Activated CD4-positive, alpha-beta T cell treated with anti-CD3 and anti-CD28 coated beads for 36 hours (primary cell): ENCODE measurements at regions not wholly inside any gene's neighbourhood (a gene's known extent, or its start where the extent isn't known, plus 50 kb on each side); places are given as distances from the start of the nearest gene placed in this dataset.

ENCODE experiments used
- ATAC-seq: fragments of 200-7000 bp; cut with Tn5 transposase; one replicate; pipeline ENCODE4 v1.10.0; 2021; ENCODE audit warnings: mild to moderate bottlenecking, moderate library complexity
- CTCF ChIA-PET: fragments of 350-600 bp; sonication (Branson Sonifier 250); formaldehyde crosslinking; loops from one replicate; lab custom pipeline; 2021; ENCODE audit warnings: antibody characterized with exemption; lab: Charles Lee
- POLR2A ChIA-PET: fragments of 350-600 bp; sonication (Branson Sonifier 250); formaldehyde crosslinking; loops from one replicate; lab custom pipeline; 2021; ENCODE audit warnings: antibody characterized with exemption, inconsistent platforms; lab: Charles Lee
- DNase-seq: peaks from one replicate; pipeline ENCODE4 v3.0.0-alpha.2; 2020
- H3K27ac Mint-ChIP-seq: one replicate; pipeline ENCODE4 v1.8.0; 2021; ENCODE audit warnings: mixed read lengths
- H3K27me3 Mint-ChIP-seq: one replicate; pipeline ENCODE4 v1.8.0; 2021; ENCODE audit warnings: mixed read lengths
- H3K36me3 Mint-ChIP-seq: one replicate; pipeline ENCODE4 v1.8.0; 2021; ENCODE audit warnings: low read depth, mixed read lengths
- H3K4me1 Mint-ChIP-seq: one replicate; pipeline ENCODE4 v1.8.0; 2021; ENCODE audit warnings: mixed read lengths
- H3K4me3 Mint-ChIP-seq: one replicate; pipeline ENCODE4 v1.8.0; 2021; ENCODE audit warnings: mild to moderate bottlenecking, moderate library complexity, mixed read lengths
- H3K9me3 Mint-ChIP-seq: one replicate; pipeline ENCODE4 v1.8.0; 2021; ENCODE audit warnings: low read depth, mixed read lengths
- intact Hi-C, 2 experiments: fragments of 100-400 bp; cut with DNase I in 1 of 2; cut with micrococcal nuclease in 1 of 2; formaldehyde crosslinking; loops; one replicate each; pipeline versions ENCODE4 v1.14.2 to v1.15.1; 2022 to 2024; cut with DNase I, micrococcal nuclease

- intact Hi-C loops: loop anchor here in 1 of 2 experiments (10.0 kb wide), 1 partner anchor 438 kb away; no protein-coding TSS in a partner anchor
- Mint-ChIP-seq H3K4me3 (no peak overlapping the region), H3K36me3 (no peaks in the 10 kb centered on the region), H3K27ac (no peak overlapping the region), H3K9me3 (no peaks in the 10 kb centered on the region), H3K4me1 (no peaks in the 10 kb centered on the region), H3K27me3 (no peaks in the 10 kb centered on the region)
- DNase-seq (no peak), ATAC-seq (no peak)
- CTCF ChIA-PET: no interaction called here
- POLR2A ChIA-PET: no interaction called here
These were observed 535.1 kb downstream of the SOX2 start for GRCh38 chr3:182246870-182247269.

DNA sequence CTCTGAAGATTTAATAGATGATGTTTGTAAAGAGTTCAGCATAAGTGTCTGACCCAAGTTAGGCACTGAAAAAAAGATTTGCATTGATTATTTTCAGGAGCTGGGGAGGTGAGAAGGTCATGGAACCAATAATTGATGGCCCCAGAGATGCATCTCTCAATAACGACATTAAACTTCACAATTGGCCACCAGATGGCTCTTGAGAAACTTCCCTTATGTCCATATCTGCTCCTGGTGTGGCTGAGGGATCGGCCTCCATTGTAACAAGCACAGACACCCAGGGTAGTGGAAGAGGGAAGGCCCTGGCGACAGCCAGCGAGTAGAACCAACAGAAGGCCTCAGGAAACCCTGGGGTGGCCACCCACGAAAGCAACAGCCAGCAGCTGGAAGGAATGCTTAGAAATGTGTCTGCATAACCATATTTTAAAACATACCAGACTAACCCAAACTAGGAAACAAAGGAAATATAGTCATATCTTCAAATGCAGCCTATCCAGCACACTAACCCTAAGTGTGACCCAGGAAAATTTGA, 536.7 kb downstream of the SOX2 start:
- CTCF ChIA-PET: no interaction called here
- no peak for DNase-seq
- POLR2A ChIA-PET: no interaction called here
- H3K4me1 Mint-ChIP-seq: no peaks in the 10 kb centered on the region
- no peaks in the 10 kb centered on the region for H3K27me3 Mint-ChIP-seq
- no peak for ATAC-seq
- no peaks in the 10 kb centered on the region for H3K36me3 Mint-ChIP-seq
- no peak overlapping the region for H3K4me3 Mint-ChIP-seq
- intact Hi-C loops: loop anchor here in 1 of 2 experiments (10.0 kb wide), 1 partner anchor 436 kb away; no protein-coding TSS in a partner anchor
- no peak overlapping the region for H3K27ac Mint-ChIP-seq
- H3K9me3 Mint-ChIP-seq: no peaks in the 10 kb centered on the region

- no peak overlapping the region for H3K27ac Mint-ChIP-seq
- CTCF ChIA-PET: no interaction called here
- POLR2A ChIA-PET: no interaction called here
- H3K4me1 Mint-ChIP-seq: no peaks in the 10 kb centered on the region
- no peaks in the 10 kb centered on the region for H3K36me3 Mint-ChIP-seq
- DNase-seq (no peak), ATAC-seq (no peak)
- intact Hi-C loops: loop anchor here (10.0 kb wide), 2 partner anchors 432 to 548 kb away; no protein-coding TSS in a partner anchor
- H3K27me3 Mint-ChIP-seq: no peaks in the 10 kb centered on the region
- H3K9me3 Mint-ChIP-seq: no peaks in the 10 kb centered on the region
- H3K4me3 Mint-ChIP-seq: no peak overlapping the region
These were observed 540.5 kb upstream of the ATP11B start for GRCh38 chr3:182252802-182253201.

DNA sequence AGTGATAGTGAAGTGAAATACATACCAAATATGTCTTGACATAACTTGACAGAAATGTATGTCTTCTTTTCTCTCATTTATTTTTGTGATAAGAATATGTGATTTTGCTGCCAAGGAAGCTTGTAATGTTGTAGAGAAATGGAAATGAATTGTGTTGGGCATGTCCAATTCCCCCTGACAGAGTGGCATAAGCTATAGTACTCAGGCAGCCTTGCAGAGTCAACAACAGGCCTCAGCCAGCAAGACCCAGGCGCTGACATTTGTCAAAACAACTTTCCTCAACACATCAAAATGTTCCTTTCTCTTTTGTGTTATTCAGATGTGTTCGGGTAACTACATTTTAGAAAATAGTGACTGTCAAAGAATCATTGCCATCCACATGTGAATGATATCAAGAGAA, 538.1 kb upstream of the ATP11B start:
- H3K4me3 Mint-ChIP-seq: no peak overlapping the region
- ChIA-PET CTCF (interaction anchor here (0.6 kb wide), 1 partner anchor 723 kb away, joined by 3 read pairs; no protein-coding TSS in a partner anchor), POLR2A (no interaction called here)
- H3K36me3 Mint-ChIP-seq: no peaks in the 10 kb centered on the region
- no peak for ATAC-seq
- H3K27ac Mint-ChIP-seq: no peak overlapping the region
- intact Hi-C loops: loop anchor here (10.0 kb wide), 2 partner anchors 430 to 550 kb away; no protein-coding TSS in a partner anchor
- no peaks in the 10 kb centered on the region for H3K9me3 Mint-ChIP-seq
- peaks cover 5% of the 10 kb centered on the region for H3K27me3 Mint-ChIP-seq
- DNase-seq: no peak
- H3K4me1 Mint-ChIP-seq: no peaks in the 10 kb centered on the region

DNA sequence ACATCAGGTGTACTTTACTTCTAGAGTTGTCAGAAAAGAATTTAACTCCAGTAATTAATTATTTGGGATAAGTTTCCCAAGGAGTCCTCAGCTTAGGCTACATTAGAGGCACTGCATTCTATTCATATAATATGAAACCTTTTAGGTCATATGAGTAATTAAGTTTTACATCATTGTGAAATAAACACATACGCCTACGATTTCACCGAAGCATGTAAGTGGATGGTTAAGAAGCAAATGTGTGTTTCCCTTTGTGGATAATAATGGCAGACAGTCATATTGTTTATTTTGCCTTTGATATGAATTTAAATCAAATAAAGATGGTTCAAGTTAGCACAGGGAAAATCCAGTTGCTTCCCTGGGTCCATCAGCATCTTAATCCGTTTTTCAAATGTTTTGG, 535.9 kb upstream of the ATP11B start:
- ATAC-seq (no peak), DNase-seq (no peak)
- H3K36me3 Mint-ChIP-seq: no peaks in the 10 kb centered on the region
- ChIA-PET CTCF (no interaction called here), POLR2A (no interaction called here)
- H3K9me3 Mint-ChIP-seq: no peaks in the 10 kb centered on the region
- no peak overlapping the region for H3K4me3 Mint-ChIP-seq
- no peak overlapping the region for H3K27ac Mint-ChIP-seq
- peaks cover 6% of the 10 kb centered on the region for H3K27me3 Mint-ChIP-seq
- intact Hi-C loops: loop anchor here (10.0 kb wide), 2 partner anchors 427 to 553 kb away; no protein-coding TSS in a partner anchor
- no peaks in the 10 kb centered on the region for H3K4me1 Mint-ChIP-seq

DNA sequence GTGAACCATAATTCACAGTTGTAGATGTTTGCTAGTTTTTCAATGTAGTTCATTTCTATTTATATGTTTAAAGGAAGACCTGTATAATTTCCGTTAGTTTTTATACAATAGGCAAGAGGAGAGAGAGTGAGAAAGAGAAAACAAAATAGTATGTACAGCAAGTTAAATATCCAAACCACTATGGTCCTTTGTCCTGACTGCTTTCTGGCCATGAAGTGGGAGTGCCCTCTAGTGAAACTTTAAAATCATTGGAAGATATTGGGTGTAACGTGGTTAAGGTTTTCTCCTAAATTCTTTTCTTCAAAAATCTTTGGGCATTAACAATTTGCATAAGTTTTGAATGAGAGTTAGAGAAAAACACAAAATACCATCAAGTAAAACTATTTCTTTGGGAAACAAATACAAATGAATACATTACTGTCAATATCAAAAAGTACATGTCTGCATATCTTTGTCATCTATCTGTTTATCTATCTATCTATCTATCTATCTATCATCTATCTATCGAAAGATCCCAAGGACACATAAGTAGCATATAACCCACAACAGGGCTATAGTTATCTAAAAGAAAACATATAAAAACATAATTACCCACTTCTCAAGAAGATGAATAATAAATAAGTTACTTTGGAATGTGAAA, 534.6 kb upstream of the ATP11B start:
- no peak for ATAC-seq
- Mint-ChIP-seq H3K36me3 (no peaks in the 10 kb centered on the region), H3K4me1 (no peaks in the 10 kb centered on the region), H3K9me3 (no peaks in the 10 kb centered on the region), H3K4me3 (no peak overlapping the region), H3K27ac (no peak overlapping the region), H3K27me3 (peaks cover 8% of the 10 kb centered on the region)
- intact Hi-C loops: loop anchor here (1.0 to 10.0 kb wide), 3 partner anchors 426 to 554 kb away; no protein-coding TSS in a partner anchor
- DNase-seq: no peak
- CTCF ChIA-PET: no interaction called here
- POLR2A ChIA-PET: no interaction called here

- intact Hi-C loops: loop anchor here (10.0 kb wide), 2 partner anchors 425 to 555 kb away; no protein-coding TSS in a partner anchor
- Mint-ChIP-seq H3K36me3 (no peaks in the 10 kb centered on the region), H3K27ac (no peak overlapping the region), H3K4me3 (no peak overlapping the region), H3K4me1 (no peaks in the 10 kb centered on the region), H3K27me3 (peaks cover 10% of the 10 kb centered on the region), H3K9me3 (no peaks in the 10 kb centered on the region)
- ATAC-seq (no peak), DNase-seq (no peak)
- CTCF ChIA-PET: no interaction called here
- POLR2A ChIA-PET: no interaction called here
These were observed 533.7 kb upstream of the ATP11B start for GRCh38 chr3:182259579-182259978.

DNA sequence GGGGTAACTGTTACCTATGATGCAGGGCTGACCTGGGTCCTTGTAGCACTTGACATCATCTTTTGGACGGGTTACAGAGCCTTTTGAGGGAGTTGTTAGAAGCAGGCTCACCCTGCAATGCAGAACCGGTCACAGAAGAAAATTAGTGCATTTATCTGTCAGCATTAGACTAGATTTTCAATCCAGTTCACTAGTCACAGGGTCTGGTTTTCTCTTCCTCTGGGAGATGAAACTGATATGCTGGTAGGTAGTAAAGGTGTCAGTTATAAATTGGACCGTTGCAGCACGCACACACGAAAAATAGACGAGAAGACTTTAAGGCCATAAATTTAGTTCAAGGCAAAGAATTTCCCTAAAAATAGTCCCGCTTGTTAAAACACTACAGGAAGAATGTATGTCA, 532.3 kb upstream of the ATP11B start:
- intact Hi-C loops: no loop called here
- POLR2A ChIA-PET: no interaction called here
- H3K4me3 Mint-ChIP-seq: no peak overlapping the region
- no peaks in the 10 kb centered on the region for H3K9me3 Mint-ChIP-seq
- DNase-seq: no peak
- CTCF ChIA-PET: no interaction called here
- no peak overlapping the region for H3K27ac Mint-ChIP-seq
- ATAC-seq: no peak
- H3K4me1 Mint-ChIP-seq: no peaks in the 10 kb centered on the region
- H3K36me3 Mint-ChIP-seq: no peaks in the 10 kb centered on the region
- H3K27me3 Mint-ChIP-seq: peaks cover 10% of the 10 kb centered on the region

DNA sequence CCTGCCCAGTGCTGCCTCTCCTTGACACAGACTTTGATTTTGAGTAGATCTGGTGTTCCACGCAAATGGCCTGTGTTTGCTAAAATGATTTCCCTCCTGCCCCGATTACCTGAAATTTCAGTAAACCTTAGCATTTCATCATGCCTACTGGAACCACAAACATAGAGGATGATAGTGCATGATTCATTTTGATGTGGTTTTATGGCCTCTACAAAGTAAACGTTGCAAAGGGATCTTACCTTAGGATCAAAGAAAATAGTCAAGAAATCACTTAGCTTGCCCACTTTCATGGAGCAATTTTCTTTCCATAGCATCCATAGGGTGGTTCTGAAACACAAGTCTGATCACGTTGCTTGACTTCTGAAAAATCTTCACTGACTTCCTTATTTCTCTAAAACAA, 524.6 kb upstream of the ATP11B start:
- CTCF ChIA-PET: no interaction called here
- POLR2A ChIA-PET: no interaction called here
- no peak overlapping the region for H3K4me3 Mint-ChIP-seq

GRCh38 chr3:182276512-182276911, 516.8 kb upstream of the ATP11B start:
- Mint-ChIP-seq H3K27me3 (peaks cover 2% of the 10 kb centered on the region), H3K36me3 (no peaks in the 10 kb centered on the region), H3K9me3 (no peaks in the 10 kb centered on the region), H3K4me1 (no peaks in the 10 kb centered on the region), H3K4me3 (no peak overlapping the region), H3K27ac (no peak overlapping the region)
- ATAC-seq (no peak), DNase-seq (no peak)
- intact Hi-C loops: no loop called here
- ChIA-PET POLR2A (no interaction called here), CTCF (no interaction called here)

More for the DNA sequence above, 524.6 kb upstream of the ATP11B start:
- Mint-ChIP-seq H3K4me1 (no peaks in the 10 kb centered on the region), H3K9me3 (no peaks in the 10 kb centered on the region), H3K27me3 (peaks cover 2% of the 10 kb centered on the region), H3K27ac (no peak overlapping the region), H3K36me3 (no peaks in the 10 kb centered on the region)
- ATAC-seq (no peak), DNase-seq (no peak)
- intact Hi-C loops: no loop called here

DNA sequence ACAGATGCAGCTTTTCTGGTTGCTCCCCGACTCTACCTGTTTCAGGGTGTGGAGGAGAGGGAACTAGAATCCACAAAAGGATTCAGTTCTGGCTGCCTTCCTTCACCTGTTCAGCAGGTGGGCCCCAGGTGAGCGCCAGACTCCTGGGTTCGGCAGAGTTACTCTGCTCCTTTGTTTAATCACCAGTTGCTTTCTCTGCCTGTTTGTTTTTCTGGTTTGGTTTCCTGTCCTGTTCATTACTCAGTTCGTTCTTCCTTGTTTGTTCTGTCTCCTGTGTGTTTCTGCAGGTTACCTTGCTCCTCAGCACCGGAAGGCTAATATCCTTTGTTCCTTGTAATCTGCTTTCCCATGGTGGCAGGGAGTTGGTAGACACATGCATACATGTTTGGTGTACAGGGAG, 508.5 kb upstream of the ATP11B start:
- no peak overlapping the region for H3K27ac Mint-ChIP-seq
- no peaks in the 10 kb centered on the region for H3K36me3 Mint-ChIP-seq
- no peak for ATAC-seq
- no peak for DNase-seq
- intact Hi-C loops: no loop called here
- H3K27me3 Mint-ChIP-seq: peaks cover 6% of the 10 kb centered on the region
- ChIA-PET POLR2A (no interaction called here), CTCF (no interaction called here)
- H3K4me3 Mint-ChIP-seq: no peak overlapping the region
- no peaks in the 10 kb centered on the region for H3K9me3 Mint-ChIP-seq
- H3K4me1 Mint-ChIP-seq: no peaks in the 10 kb centered on the region

GRCh38 chr3:182292591-182292990, 500.7 kb upstream of the ATP11B start:
- no peak overlapping the region for H3K27ac Mint-ChIP-seq
- no peaks in the 10 kb centered on the region for H3K36me3 Mint-ChIP-seq
- no peaks in the 10 kb centered on the region for H3K27me3 Mint-ChIP-seq
- intact Hi-C loops: no loop called here
- H3K9me3 Mint-ChIP-seq: no peaks in the 10 kb centered on the region
- no peak overlapping the region for H3K4me3 Mint-ChIP-seq
- DNase-seq (no peak), ATAC-seq (no peak)
- ChIA-PET POLR2A (no interaction called here), CTCF (interaction anchor here (0.6 to 1.1 kb wide), 2 partner anchors 345 to 391 kb away, joined by 3 to 4 read pairs; no protein-coding TSS in a partner anchor)
- H3K4me1 Mint-ChIP-seq: no peaks in the 10 kb centered on the region
